AG09319 (cell line): ENCODE measurements at regions not wholly inside any gene's neighbourhood (a gene's known extent, or its start where the extent isn't known, plus 50 kb on each side); places are given as distances from the start of the nearest gene placed in this dataset.
"Not testable (repeated sequence)": the region's sequence is repeated elsewhere in the genome, so short reads cannot be mapped to it uniquely, and the experiment has no call there.

Source experiments
- DNase-seq: peaks from one replicate; pipeline ENCODE4 v3.0.0-alpha.2; 2010; ENCODE audit warnings: low read depth; ENCODE audit errors: extremely low read depth
- TF ChIP-seq, protein P1 (sequence below): IDR thresholded peaks from 2 replicates; pipeline ENCODE4 v1.5.1; 2011; ENCODE audit warnings: low read depth, mild to moderate bottlenecking, inconsistent platforms, low read length, moderate library complexity

DNA sequence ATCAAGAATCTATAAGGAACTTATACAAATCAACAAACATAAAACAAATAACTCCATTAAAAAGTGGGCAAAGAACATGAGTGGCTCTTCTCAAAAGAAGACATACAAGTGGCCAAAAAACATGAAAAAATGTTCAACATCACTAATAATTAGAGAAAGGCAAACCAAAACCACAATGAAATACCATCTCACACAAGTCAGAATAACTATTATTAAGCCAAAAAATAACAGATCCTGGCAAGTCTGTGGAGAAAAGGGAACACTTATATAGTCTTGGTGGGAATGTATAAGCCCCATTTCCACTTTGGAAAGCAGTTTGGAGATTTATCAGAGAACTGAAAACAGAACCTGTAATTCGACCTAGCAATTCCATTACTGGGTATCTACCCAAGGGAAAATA lies 921.0 kb downstream of the KCNA4 start:
- no peak for DNase-seq
- TF ChIP-seq, protein P1, sequence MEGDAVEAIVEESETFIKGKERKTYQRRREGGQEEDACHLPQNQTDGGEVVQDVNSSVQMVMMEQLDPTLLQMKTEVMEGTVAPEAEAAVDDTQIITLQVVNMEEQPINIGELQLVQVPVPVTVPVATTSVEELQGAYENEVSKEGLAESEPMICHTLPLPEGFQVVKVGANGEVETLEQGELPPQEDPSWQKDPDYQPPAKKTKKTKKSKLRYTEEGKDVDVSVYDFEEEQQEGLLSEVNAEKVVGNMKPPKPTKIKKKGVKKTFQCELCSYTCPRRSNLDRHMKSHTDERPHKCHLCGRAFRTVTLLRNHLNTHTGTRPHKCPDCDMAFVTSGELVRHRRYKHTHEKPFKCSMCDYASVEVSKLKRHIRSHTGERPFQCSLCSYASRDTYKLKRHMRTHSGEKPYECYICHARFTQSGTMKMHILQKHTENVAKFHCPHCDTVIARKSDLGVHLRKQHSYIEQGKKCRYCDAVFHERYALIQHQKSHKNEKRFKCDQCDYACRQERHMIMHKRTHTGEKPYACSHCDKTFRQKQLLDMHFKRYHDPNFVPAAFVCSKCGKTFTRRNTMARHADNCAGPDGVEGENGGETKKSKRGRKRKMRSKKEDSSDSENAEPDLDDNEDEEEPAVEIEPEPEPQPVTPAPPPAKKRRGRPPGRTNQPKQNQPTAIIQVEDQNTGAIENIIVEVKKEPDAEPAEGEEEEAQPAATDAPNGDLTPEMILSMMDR: no peak

DNA sequence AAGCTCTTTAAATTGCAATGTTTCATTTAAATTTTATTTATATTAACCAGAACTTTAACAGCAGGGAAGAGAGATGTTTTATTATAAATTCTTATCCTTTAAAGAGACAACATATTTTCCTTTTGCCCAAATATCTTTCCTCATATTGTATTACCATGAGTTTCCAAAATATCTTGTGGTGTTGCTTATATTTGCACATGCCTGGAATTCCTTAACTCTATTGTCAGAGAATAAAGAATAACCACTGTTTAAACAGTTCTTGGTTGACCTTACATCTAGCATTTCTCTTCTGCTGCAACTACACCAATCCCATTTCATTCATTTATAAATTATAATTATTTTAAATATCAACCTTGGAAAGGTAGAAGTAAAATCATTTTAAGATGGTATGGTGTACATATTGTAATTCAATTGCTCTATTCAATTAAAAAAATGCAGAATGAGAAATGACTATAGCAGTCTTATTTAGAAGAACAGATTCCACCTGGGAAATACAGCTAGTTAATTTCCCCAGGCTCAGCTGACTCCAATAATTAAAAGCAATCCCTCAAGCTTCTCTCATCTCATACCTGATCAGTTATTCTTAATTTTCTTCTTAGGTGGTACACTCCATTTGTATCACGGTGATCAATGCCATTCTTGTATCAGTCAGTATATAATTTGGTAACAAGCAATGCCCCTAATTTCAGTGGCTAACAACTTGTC lies 923.3 kb downstream of the KCNA4 start:
- TF ChIP-seq, protein P1: no peak
- no peak for DNase-seq

DNA sequence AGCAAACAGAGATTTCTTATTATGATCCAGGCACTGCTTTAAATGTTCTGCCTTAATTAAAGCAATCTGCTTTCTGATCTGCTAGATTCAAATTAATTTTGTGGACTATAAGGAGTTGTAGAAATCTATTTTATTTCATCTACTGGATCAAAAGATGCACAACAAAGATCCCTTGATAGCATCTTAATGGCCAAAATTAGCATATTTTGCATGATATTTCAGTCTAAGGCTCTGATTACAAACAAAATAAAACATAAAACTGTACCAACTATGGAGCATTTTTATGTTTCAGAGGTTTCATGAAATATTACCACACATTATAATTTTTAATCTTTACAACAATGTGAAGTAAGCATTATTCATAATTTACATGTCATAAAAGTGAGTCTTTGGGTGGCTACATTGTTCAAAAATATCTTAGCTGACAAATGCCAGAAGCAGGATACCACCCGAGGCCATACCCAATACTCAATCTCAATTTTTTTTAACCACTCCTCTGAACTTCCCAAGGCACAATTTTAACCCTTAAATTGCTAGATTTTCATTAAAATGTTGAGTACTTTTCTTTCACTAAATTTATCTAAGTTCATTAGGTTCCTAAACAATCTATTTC lies 929.5 kb downstream of the KCNA4 start:
- TF ChIP-seq, protein P1: no peak
- no peak for DNase-seq

DNA sequence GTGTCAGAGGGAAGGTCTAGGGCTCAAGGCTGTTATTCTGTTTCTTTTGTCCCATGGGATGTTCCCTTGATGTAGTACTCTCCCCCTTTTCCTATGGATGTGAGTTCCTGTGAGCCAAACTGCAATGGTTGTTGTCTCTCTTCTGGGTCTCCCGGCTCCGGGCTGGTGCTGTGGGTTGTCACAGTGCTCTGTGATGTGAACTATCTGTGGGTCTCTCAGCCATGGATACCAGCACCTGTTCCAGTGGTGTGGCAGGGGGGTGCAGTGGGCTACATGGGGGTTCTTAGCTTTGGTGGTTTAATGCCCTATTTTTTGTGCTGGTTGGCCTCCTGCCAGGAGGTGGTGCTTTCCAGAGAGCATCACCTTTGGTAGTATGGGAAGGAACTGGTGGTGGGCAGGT lies 941.1 kb downstream of the KCNA4 start:
- no peak for DNase-seq
- TF ChIP-seq, protein P1: no peak

DNA sequence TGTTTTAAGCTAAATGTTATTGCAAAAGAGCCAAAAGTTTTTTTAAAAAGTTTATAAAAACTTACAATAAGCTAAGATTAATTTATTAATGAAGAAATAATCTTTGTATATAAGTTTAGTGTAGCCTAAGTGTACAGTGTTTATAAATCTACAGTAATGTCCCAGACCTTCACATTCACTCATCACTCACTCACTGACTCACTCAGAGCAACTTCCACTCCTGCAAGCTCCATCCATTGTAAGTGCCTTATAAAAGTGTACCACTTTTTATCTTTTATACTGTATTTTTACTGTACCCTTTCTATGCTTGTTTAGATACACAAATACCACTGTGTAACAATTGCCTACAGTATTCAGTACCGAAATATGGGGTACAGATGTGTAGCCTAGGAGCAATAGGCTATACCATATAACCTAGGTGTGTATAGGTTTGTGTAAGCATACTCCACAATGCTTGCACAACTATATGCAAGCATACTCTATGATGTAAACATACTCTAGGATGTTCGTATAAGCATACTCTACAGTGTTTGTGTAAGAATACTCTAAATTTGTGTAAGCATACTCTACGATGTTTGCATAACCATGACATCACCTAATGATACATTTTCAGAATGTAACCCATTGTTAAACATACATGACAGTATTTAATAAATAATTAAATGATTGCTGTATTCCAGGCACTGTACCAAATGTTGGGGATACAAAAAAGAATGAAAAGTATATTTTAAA lies 953.0 kb downstream of the KCNA4 start:
- no peak for DNase-seq
- TF ChIP-seq, protein P1: no peak

DNA sequence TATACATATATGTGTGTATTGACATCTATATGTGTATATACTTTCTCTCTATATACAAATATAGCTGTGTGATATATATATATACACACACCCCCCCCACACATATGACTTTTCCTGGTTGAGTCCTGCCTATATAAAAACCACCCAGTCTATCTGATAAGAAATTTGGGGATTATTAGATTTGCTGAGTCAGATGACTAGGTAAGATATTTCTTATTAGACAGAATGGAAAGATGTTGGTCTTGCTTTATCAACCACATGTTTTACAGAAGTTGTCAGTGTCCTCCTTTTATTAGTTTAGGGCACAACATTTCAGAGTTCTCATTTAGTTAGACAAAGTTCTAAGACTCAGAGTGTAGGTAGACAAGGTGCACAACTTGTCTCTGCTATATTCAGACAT lies 953.3 kb downstream of the METTL15 start:
- no peak for DNase-seq
- TF ChIP-seq, protein P1: no peak

DNA sequence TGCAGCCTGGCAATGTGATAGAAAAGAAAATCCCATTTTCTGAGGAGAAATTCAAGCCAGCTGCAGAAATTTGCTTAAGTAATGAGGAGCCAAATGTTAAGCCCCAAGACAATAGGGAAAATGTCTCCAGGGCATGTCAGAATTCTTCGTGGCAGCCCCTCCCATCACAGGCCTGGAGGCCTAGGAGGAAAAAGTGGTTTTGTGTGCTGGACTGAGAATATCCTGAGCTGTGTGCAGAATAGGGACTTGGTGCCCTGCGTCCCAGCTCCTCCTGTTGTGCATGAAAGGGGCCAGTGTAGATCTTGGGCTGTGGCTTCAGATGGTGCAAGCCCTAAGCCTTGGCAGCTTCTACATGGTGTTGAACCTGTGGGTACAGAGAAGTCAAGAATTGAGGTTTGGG lies 948.3 kb downstream of the METTL15 start:
- DNase-seq: not testable (repeated sequence)
